Keratinocyte (primary cell): ENCODE measurements at regions not wholly inside any gene's neighbourhood (a gene's known extent, or its start where the extent isn't known, plus 50 kb on each side); places are given as distances from the start of the nearest gene placed in this dataset.

Source experiments
- DNase-seq: peaks from one replicate; pipeline ENCODE4 v3.0.0-alpha.2; 2011; ENCODE audit warnings: low read depth, missing footprints, low spot score
- FAIRE-seq: peaks from 2 replicates; lab custom pipeline; 2011; peaks lifted over from hg19 to GRCh38; lab: Jason Lieb, UNC
- H2AFZ ChIP-seq: 2 replicates; pipeline ENCODE4 v1.6.0; 2012; ENCODE audit warnings: low read length, control low read depth, inconsistent platforms; ENCODE audit not compliant: control insufficient read depth
- H3K27ac ChIP-seq: 2 replicates; pipeline ENCODE4 v1.5.1; 2011; ENCODE audit warnings: low read length; ENCODE audit not compliant: control insufficient read depth, insufficient read depth
- H3K27me3 ChIP-seq: 3 replicates; pipeline ENCODE4 v1.6.0; 2011; ENCODE audit warnings: low read length; ENCODE audit not compliant: control insufficient read depth, insufficient read depth; ENCODE audit errors: extremely low read depth
- H3K36me3 ChIP-seq, 2 experiments: 2 replicates in 1 of 2; 3 replicates in 1 of 2; pipeline ENCODE4 v1.5.1; 2011; ENCODE audit warnings: low read length in 2 of 2, mild to moderate bottlenecking in 1 of 2; ENCODE audit not compliant: control insufficient read depth in 2 of 2, insufficient read depth in 2 of 2; ENCODE audit errors: extremely low read depth in 1 of 2
- H3K4me1 ChIP-seq: 3 replicates; pipeline ENCODE4 v1.5.1; 2011; ENCODE audit warnings: low read length; ENCODE audit not compliant: control insufficient read depth, insufficient read depth; ENCODE audit errors: extremely low read depth
- H3K4me2 ChIP-seq: 3 replicates; pipeline ENCODE4 v1.6.0; 2011; ENCODE audit warnings: low read depth, low read length; ENCODE audit not compliant: control insufficient read depth, insufficient read depth; ENCODE audit errors: extremely low read depth
- H3K4me3 ChIP-seq, 3 experiments: fragments of 200-600 bp in 1 of 3; sonication (generic) in 1 of 3; 2 replicates in 2 of 3; 3 replicates in 1 of 3; pipeline ENCODE4 v1.5.1; 2011 to 2016; ENCODE audit warnings: low read length in 3 of 3, mild to moderate bottlenecking in 3 of 3, control low read depth in 2 of 3, inconsistent platforms in 1 of 3, low read depth in 1 of 3, mixed read lengths in 1 of 3, mixed run types in 1 of 3, moderate library complexity in 1 of 3; ENCODE audit not compliant: control insufficient read depth in 2 of 3, insufficient read depth in 2 of 3; ENCODE audit errors: extremely low read depth in 1 of 3
- H3K79me2 ChIP-seq: 2 replicates; pipeline ENCODE4 v1.6.0; 2012; ENCODE audit warnings: low read length; ENCODE audit not compliant: control insufficient read depth, insufficient read depth
- H3K9ac ChIP-seq: 3 replicates; pipeline ENCODE4 v1.6.0; 2011; ENCODE audit warnings: low read length; ENCODE audit not compliant: control insufficient read depth, insufficient read depth; ENCODE audit errors: extremely low read depth
- H3K9me1 ChIP-seq: 3 replicates; pipeline ENCODE4 v1.6.0; 2011; ENCODE audit warnings: low read length; ENCODE audit not compliant: control insufficient read depth, insufficient read depth; ENCODE audit errors: extremely low read depth
- H3K9me3 ChIP-seq: 2 replicates; pipeline ENCODE4 v1.5.1; 2012; ENCODE audit warnings: low read depth, low read length; ENCODE audit not compliant: control insufficient read depth
- H4K20me1 ChIP-seq: 3 replicates; pipeline ENCODE4 v1.6.0; 2011; ENCODE audit warnings: low read length; ENCODE audit not compliant: control insufficient read depth, insufficient read depth; ENCODE audit errors: extremely low read depth
- EZH2 ChIP-seq: IDR thresholded peaks from one replicate; pipeline ENCODE4 v1.6.1; 2012; ENCODE audit warnings: inconsistent platforms, mild to moderate bottlenecking, low read length, moderate library complexity
- dilution Hi-C: fragments of 300-500 bp; cut with MboI; formaldehyde crosslinking; loops from one replicate; pipeline ENCODE4 v1.7.0; 2020; ENCODE audit warnings: low sequenced_read_pairs; ENCODE audit not compliant: extremely low pct_ligation_motif_present
- TF ChIP-seq, protein P1 (sequence below), 3 experiments: IDR thresholded peaks in 1 of 3; conservative IDR thresholded peaks in 1 of 3; optimal IDR thresholded peaks in 1 of 3; 2 replicates in 2 of 3; 3 replicates in 1 of 3; pipeline versions ENCODE3 to v1.5.1; 2011; ENCODE audit warnings: low read length in 3 of 3, mild to moderate bottlenecking in 3 of 3, moderate library complexity in 2 of 3, control low read depth in 1 of 3, inconsistent platforms in 1 of 3; ENCODE audit not compliant: insufficient read depth in 2 of 3; ENCODE audit errors: extremely low read depth in 1 of 3

DNA sequence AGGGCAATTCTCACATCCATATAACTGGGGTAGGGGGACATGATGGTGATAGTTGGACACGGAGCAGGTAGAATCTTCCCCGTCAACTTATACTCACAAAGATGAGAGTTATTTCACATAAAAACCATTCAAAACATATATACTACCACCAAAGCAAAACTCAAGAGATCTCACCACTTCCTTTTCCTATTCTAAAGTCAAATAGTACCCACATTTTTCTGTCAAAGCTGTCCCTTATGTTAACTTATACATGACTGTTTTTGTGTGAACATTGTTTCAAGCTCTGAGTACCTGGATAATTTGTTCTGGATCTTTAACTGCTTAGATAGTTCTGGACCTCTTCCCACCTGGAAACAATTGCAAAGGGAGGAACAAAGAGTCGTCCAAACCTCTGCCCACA lies 95.5 kb upstream of the MAN2A1 start:
- H3K4me2 ChIP-seq: no peak overlapping the region
- FAIRE-seq (no peak), DNase-seq (no peak)
- no peak overlapping the region for H3K9ac ChIP-seq
- H3K27me3 ChIP-seq: no peaks in the 10 kb centered on the region
- no peak overlapping the region for H3K27ac ChIP-seq
- no peaks in the 10 kb centered on the region for H4K20me1 ChIP-seq
- no peaks in the 10 kb centered on the region for H3K4me1 ChIP-seq
- no peaks in the 10 kb centered on the region for H3K36me3 ChIP-seq
- H3K79me2 ChIP-seq: no peaks in the 10 kb centered on the region
- dilution Hi-C loops: no loop called here
- TF ChIP-seq, protein P1, sequence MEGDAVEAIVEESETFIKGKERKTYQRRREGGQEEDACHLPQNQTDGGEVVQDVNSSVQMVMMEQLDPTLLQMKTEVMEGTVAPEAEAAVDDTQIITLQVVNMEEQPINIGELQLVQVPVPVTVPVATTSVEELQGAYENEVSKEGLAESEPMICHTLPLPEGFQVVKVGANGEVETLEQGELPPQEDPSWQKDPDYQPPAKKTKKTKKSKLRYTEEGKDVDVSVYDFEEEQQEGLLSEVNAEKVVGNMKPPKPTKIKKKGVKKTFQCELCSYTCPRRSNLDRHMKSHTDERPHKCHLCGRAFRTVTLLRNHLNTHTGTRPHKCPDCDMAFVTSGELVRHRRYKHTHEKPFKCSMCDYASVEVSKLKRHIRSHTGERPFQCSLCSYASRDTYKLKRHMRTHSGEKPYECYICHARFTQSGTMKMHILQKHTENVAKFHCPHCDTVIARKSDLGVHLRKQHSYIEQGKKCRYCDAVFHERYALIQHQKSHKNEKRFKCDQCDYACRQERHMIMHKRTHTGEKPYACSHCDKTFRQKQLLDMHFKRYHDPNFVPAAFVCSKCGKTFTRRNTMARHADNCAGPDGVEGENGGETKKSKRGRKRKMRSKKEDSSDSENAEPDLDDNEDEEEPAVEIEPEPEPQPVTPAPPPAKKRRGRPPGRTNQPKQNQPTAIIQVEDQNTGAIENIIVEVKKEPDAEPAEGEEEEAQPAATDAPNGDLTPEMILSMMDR (optimal IDR thresholded peaks at IDR 0.05 in 1 of 3, IDR thresholded peaks at IDR 0.05 in 1 of 3, conservative IDR thresholded peaks at IDR 0.05 in 1 of 3; ENCODE audit: extremely low read depth in 1 of 3, insufficient read depth in 2 of 3, low read length in 3 of 3): no peak
- no peak for TF ChIP-seq EZH2
- no peaks in the 10 kb centered on the region for H3K9me1 ChIP-seq
- no peaks in the 10 kb centered on the region for H3K9me3 ChIP-seq
- no peak overlapping the region for H3K4me3 ChIP-seq
- H2AFZ ChIP-seq: no peak overlapping the region

DNA sequence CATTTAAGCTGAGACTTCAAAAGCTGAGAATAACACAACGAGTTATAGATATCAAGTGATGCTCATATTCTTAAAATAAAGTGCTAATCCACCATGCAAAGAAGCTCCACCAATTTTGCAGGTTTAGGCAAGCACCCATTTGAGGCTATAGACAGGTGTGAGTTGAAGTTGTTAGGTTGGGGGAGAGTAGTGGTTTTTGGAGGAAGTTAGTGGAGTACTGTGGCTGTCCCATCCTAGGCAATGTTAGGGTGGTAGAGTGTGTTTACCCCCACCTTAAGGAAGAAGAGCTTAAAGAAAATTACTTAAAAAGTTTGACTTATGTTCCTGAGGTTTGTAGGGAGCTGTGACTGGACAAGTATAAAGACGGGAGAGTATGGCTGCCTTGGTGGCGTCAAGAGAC lies 98.9 kb upstream of the MAN2A1 start:
- H3K4me3 ChIP-seq: no peak overlapping the region
- no peaks in the 10 kb centered on the region for H3K27me3 ChIP-seq
- H3K4me2 ChIP-seq: no peak overlapping the region
- H2AFZ ChIP-seq: no peak overlapping the region
- FAIRE-seq: no peak
- dilution Hi-C loops: no loop called here
- H3K79me2 ChIP-seq: no peaks in the 10 kb centered on the region
- no peaks in the 10 kb centered on the region for H3K36me3 ChIP-seq
- TF ChIP-seq, protein P1 (optimal IDR thresholded peaks at IDR 0.05 in 1 of 3, IDR thresholded peaks at IDR 0.05 in 1 of 3, conservative IDR thresholded peaks at IDR 0.05 in 1 of 3; ENCODE audit: extremely low read depth in 1 of 3, insufficient read depth in 2 of 3, low read length in 3 of 3): no peak
- no peak for TF ChIP-seq EZH2
- H3K9ac ChIP-seq: no peak overlapping the region
- no peak overlapping the region for H3K27ac ChIP-seq
- no peak for DNase-seq
- H3K4me1 ChIP-seq: no peaks in the 10 kb centered on the region
- no peaks in the 10 kb centered on the region for H4K20me1 ChIP-seq
- H3K9me3 ChIP-seq: no peaks in the 10 kb centered on the region
- H3K9me1 ChIP-seq: no peaks in the 10 kb centered on the region
